ENCODE measurements at regions not wholly inside any gene's neighbourhood (a gene's known extent, or its start where the extent isn't known, plus 50 kb on each side); places are given as distances from the start of the nearest gene placed in this dataset.

- DNase-seq (ENCODE audit: low read depth in 2 of 2): no peak
These were observed 1276.9 kb downstream of the TBC1D22A start for GRCh38 chr22:48039326-48039725.

GRCh38 chr22:48037618-48038017, 1275.2 kb downstream of the TBC1D22A start:
- DNase-seq (ENCODE audit: low read depth in 2 of 2): no peak

- DNase-seq (ENCODE audit: low read depth in 2 of 2): no peak
These were observed 1273.4 kb downstream of the TBC1D22A start for GRCh38 chr22:48035897-48036296.

- no peak for DNase-seq (ENCODE audit: low read depth in 2 of 2)
These were observed 1269.1 kb downstream of the TBC1D22A start for GRCh38 chr22:48031589-48031988.

- DNase-seq (ENCODE audit: low read depth in 2 of 2): no peak
These were observed 1262.6 kb downstream of the TBC1D22A start for GRCh38 chr22:48025096-48025495.

- DNase-seq (ENCODE audit: low read depth in 2 of 2): no peak
These were observed 1259.5 kb downstream of the TBC1D22A start for GRCh38 chr22:48021991-48022401.

GRCh38 chr22:48018346-48018745, 1255.9 kb downstream of the TBC1D22A start:
- no peak for DNase-seq (ENCODE audit: low read depth in 2 of 2)

GRCh38 chr22:48015701-48016100, 1253.3 kb downstream of the TBC1D22A start:
- DNase-seq (ENCODE audit: low read depth in 2 of 2): no peak

GRCh38 chr22:48004936-48005335, 1242.5 kb downstream of the TBC1D22A start:
- no peak for DNase-seq (ENCODE audit: low read depth in 2 of 2)

GRCh38 chr22:48004038-48004437, 1241.6 kb downstream of the TBC1D22A start:
- no peak for DNase-seq (ENCODE audit: low read depth in 2 of 2)

GRCh38 chr22:48001101-48001500, 1238.7 kb downstream of the TBC1D22A start:
- DNase-seq (ENCODE audit: low read depth in 2 of 2): no peak

- no peak for DNase-seq (ENCODE audit: low read depth in 2 of 2)
These were observed 1235.2 kb downstream of the TBC1D22A start for GRCh38 chr22:47997612-47998011.

- no peak for DNase-seq (ENCODE audit: low read depth in 2 of 2)
These were observed 1234.7 kb downstream of the TBC1D22A start for GRCh38 chr22:47997052-47997590.

GRCh38 chr22:47996446-47996857, 1234.0 kb downstream of the TBC1D22A start:
- no peak for DNase-seq (ENCODE audit: low read depth in 2 of 2)

- DNase-seq (ENCODE audit: low read depth in 2 of 2): no peak
These were observed 1233.3 kb downstream of the TBC1D22A start for GRCh38 chr22:47995718-47996117.

- DNase-seq (ENCODE audit: low read depth in 2 of 2): no peak
These were observed 1232.8 kb downstream of the TBC1D22A start for GRCh38 chr22:47995264-47995627.

- DNase-seq (ENCODE audit: low read depth in 2 of 2): no peak
These were observed 1232.3 kb downstream of the TBC1D22A start for GRCh38 chr22:47994601-47995263.

GRCh38 chr22:47994045-47994444, 1231.6 kb downstream of the TBC1D22A start:
- DNase-seq (ENCODE audit: low read depth in 2 of 2): no peak

GRCh38 chr22:47990481-47990880, 1228.0 kb downstream of the TBC1D22A start:
- no peak for DNase-seq (ENCODE audit: low read depth in 2 of 2)

GRCh38 chr22:47987885-47988515, 1225.5 kb downstream of the TBC1D22A start:
- no peak for DNase-seq (ENCODE audit: low read depth in 2 of 2)

- no peak for DNase-seq (ENCODE audit: low read depth in 2 of 2)
These were observed 1213.8 kb downstream of the TBC1D22A start for GRCh38 chr22:47976219-47976618.

GRCh38 chr22:47967831-47968230, 1205.4 kb downstream of the TBC1D22A start:
- DNase-seq (ENCODE audit: low read depth in 2 of 2): no peak

GRCh38 chr22:47966316-47966715, 1203.9 kb downstream of the TBC1D22A start:
- no peak for DNase-seq (ENCODE audit: low read depth in 2 of 2)

All from dermis microvascular lymphatic vessel endothelial cell (primary cell).